Glutamatergic neuron (in vitro differentiated cells): ENCODE measurements at regions not wholly inside any gene's neighbourhood (a gene's known extent, or its start where the extent isn't known, plus 50 kb on each side); places are given as distances from the start of the nearest gene placed in this dataset.

ENCODE experiments used
- DNase-seq: peaks from one replicate; pipeline ENCODE4 v3.0.0; 2022
- H3K27ac Mint-ChIP-seq: one replicate; pipeline ENCODE4 v1.8.0; 2020; ENCODE audit warnings: mild to moderate bottlenecking, mixed read lengths, inconsistent platforms; ENCODE audit not compliant: unreplicated experiment
- H3K27me3 Mint-ChIP-seq: one replicate; pipeline ENCODE4 v1.8.0; 2020; ENCODE audit warnings: mild to moderate bottlenecking, moderate library complexity, mixed read lengths, inconsistent platforms; ENCODE audit not compliant: unreplicated experiment
- H3K36me3 Mint-ChIP-seq: one replicate; pipeline ENCODE4 v1.8.0; 2020; ENCODE audit warnings: mild to moderate bottlenecking, mixed read lengths, inconsistent platforms; ENCODE audit not compliant: unreplicated experiment
- H3K4me1 Mint-ChIP-seq: one replicate; pipeline ENCODE4 v1.8.0; 2020; ENCODE audit warnings: mild to moderate bottlenecking, low read depth, mixed read lengths, inconsistent platforms; ENCODE audit not compliant: unreplicated experiment
- H3K4me3 Mint-ChIP-seq: one replicate; pipeline ENCODE4 v1.8.0; 2020; ENCODE audit warnings: mild to moderate bottlenecking, mixed read lengths, inconsistent platforms; ENCODE audit not compliant: unreplicated experiment
- H3K9me3 Mint-ChIP-seq: one replicate; pipeline ENCODE4 v1.8.0; 2020; ENCODE audit warnings: mild to moderate bottlenecking, moderate library complexity, mixed read lengths, inconsistent platforms; ENCODE audit not compliant: unreplicated experiment
- CTCF ChIP-seq: fragments of 200-600 bp; sonication (generic); IDR thresholded peaks from one replicate; pipeline ENCODE4 v1.5.0; 2021; ENCODE audit not compliant: partially characterized antibody, unreplicated experiment

DNA sequence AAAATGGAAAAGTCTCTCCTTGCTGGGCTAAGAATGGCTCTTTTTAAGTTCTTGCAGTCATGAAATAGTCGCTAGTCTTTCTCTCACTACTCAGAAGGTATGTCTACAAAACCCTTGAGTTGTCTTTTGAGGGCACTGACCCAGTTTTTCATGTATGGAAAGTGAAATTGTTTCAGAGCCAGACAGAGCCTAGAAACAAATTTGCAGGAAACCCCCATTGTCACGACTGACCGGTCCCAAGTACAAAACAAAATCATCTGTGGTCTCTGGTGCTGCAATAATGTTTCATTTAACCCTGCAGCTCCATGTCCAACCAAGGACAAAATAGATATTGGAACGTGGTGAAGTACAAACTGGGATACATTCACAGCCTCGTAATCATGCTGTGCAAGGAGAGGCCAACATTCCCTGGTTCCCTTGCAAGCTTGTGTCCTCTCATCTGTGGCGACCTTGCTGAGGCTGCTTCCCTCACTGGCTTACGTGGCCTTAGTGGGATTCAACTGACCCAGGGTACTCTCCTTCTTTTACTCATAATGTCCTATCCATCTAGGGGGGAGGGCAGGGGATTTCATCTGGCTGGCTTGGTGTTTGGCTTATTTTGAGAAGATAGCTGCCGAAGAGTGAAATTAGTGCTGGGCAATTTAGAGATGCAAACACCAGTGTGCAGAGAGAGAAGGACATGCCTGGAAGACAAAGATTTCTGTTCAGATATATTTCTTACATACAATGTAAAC lies 172.5 kb downstream of the IPMK start:
- no peaks in the 10 kb centered on the region for H3K27me3 Mint-ChIP-seq
- no peak for TF ChIP-seq CTCF
- H3K9me3 Mint-ChIP-seq, result peaks cover 2% of the 10 kb centered on the region
- no peak overlapping the region for H3K27ac Mint-ChIP-seq
- no peaks in the 10 kb centered on the region for H3K4me1 Mint-ChIP-seq
- DNase-seq, result no peak
- H3K36me3 Mint-ChIP-seq, result no peaks in the 10 kb centered on the region
- no peak overlapping the region for H3K4me3 Mint-ChIP-seq

DNA sequence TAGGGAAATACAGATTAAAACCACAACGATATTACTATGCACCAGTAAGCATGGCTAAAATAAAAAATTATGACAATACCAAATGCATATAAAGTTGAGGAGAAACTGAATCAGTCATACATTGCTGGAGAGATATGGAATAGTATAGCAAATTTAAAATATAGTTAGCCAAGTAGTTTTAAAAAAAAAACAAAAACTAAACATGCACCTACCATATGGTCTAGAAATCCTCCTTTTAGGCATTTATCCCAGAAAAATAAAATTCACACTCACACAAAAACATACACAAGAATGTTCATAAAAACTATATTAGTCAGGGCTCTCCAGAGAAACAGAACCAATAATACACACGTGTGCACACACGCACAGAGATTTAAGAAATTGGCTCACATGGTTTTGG lies 175.8 kb downstream of the IPMK start:
- no peak for DNase-seq
- no peaks in the 10 kb centered on the region for H3K4me1 Mint-ChIP-seq
- H3K9me3 Mint-ChIP-seq, result peaks cover 2% of the 10 kb centered on the region
- H3K4me3 Mint-ChIP-seq, result no peak overlapping the region
- no peak for TF ChIP-seq CTCF
- H3K27me3 Mint-ChIP-seq, result no peaks in the 10 kb centered on the region
- H3K36me3 Mint-ChIP-seq, result no peaks in the 10 kb centered on the region
- H3K27ac Mint-ChIP-seq, result no peak overlapping the region

- no peak overlapping the region for H3K4me3 Mint-ChIP-seq
- H3K27ac Mint-ChIP-seq, result no peak overlapping the region
- no peak for TF ChIP-seq CTCF
- peaks cover 2% of the 10 kb centered on the region for H3K9me3 Mint-ChIP-seq
- no peak for DNase-seq
- H3K27me3 Mint-ChIP-seq, result no peaks in the 10 kb centered on the region
- no peaks in the 10 kb centered on the region for H3K4me1 Mint-ChIP-seq
- H3K36me3 Mint-ChIP-seq, result no peaks in the 10 kb centered on the region
Observed at GRCh38 chr10:58089739-58090138, 178.0 kb downstream of the IPMK start.

DNA sequence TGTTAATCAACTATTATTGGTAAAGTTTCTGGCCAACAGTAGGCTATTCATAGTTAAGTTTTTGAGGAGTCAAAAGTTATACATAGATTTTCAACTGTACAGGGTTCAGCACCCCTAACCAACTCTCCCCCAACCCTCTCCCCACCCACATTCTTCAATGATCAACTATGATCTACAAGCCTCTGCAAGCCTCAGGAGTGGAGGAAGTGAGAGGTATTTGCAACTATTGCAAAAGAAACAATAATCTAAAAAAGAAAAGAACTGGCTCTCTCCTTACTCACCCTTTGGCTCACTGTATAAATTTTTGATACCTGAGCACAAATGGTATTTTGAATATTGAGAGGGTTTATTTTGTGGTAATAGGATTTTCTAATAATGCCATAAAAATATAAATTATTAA lies 179.8 kb downstream of the IPMK start:
- Mint-ChIP-seq H3K4me3 (no peak overlapping the region), H3K4me1 (no peaks in the 10 kb centered on the region), H3K27ac (no peak overlapping the region), H3K36me3 (no peaks in the 10 kb centered on the region), H3K9me3 (no peaks in the 10 kb centered on the region), H3K27me3 (no peaks in the 10 kb centered on the region)
- DNase-seq, result no peak
- TF ChIP-seq CTCF, result no peak

DNA sequence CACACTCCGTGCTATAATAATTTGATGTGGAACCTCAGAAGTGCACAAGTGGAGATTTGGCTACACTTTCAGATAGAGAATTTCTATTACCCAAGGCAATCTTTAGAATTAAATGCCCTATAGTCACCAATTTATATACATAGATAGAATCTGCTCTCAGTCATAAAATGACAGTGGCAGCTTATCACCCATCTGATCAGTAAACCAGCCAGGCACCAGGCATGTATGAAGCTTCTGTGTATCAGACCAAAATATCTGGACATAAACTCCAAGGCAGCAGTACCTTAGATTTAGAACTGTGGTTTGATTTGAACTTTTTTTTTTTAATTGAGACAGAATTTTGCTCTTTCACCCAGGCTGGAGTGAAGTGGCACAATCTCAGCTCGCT lies 180.9 kb downstream of the IPMK start:
- Mint-ChIP-seq H3K36me3 (no peaks in the 10 kb centered on the region), H3K4me3 (no peak overlapping the region), H3K27me3 (no peaks in the 10 kb centered on the region), H3K27ac (no peak overlapping the region), H3K4me1 (no peaks in the 10 kb centered on the region), H3K9me3 (no peaks in the 10 kb centered on the region)
- TF ChIP-seq CTCF, result no peak
- no peak for DNase-seq
